CD4-positive, alpha-beta T cell (primary cell): ENCODE measurements at regions not wholly inside any gene's neighbourhood (a gene's known extent, or its start where the extent isn't known, plus 50 kb on each side); places are given as distances from the start of the nearest gene placed in this dataset.

Experiments used
- ATAC-seq: fragments of 200-7000 bp; cut with Tn5 transposase; one replicate; pipeline ENCODE4 v1.10.0; 2022; ENCODE audit warnings: mild to moderate bottlenecking; ENCODE audit not compliant: poor library complexity
- CTCF ChIA-PET: fragments of 350-600 bp; sonication (Branson Sonifier 250); formaldehyde crosslinking; loops from one replicate; lab custom pipeline; 2021; ENCODE audit warnings: antibody characterized with exemption, inconsistent platforms; lab: Charles Lee
- POLR2A ChIA-PET: fragments of 350-600 bp; sonication (Branson Sonifier 250); formaldehyde crosslinking; loops from one replicate; lab custom pipeline; 2021; ENCODE audit warnings: antibody characterized with exemption, inconsistent platforms; lab: Charles Lee
- DNase-seq, 14 experiments: peaks; one replicate each; pipeline ENCODE4 v3.0.0-alpha.2; 2013 to 2020; ENCODE audit warnings: mixed read lengths in 2 of 14
- H3K27ac ChIP-seq, 2 donors: one replicate each; pipeline versions ENCODE4 v1.5.1 to v1.7.0; 2013; ENCODE audit warnings: low read length in 2 of 2, low read depth in 1 of 2, mild to moderate bottlenecking in 1 of 2
- H3K27me3 ChIP-seq, 2 experiments: 1 replicate in 1 of 2; 2 replicates in 1 of 2; pipeline versions ENCODE4 v1.6.1 to v1.7.0; 2013; ENCODE audit warnings: low read length in 2 of 2, control low read depth in 1 of 2, mild to moderate bottlenecking in 1 of 2, moderate library complexity in 1 of 2; ENCODE audit not compliant: insufficient read depth in 2 of 2, control insufficient read depth in 1 of 2
- H3K36me3 ChIP-seq: one replicate; pipeline ENCODE4 v1.6.1; 2013; ENCODE audit warnings: low read length, control low read depth; ENCODE audit not compliant: insufficient read depth
- H3K4me1 ChIP-seq: one replicate; pipeline ENCODE4 v1.6.1; 2013; ENCODE audit warnings: low read length, control low read depth; ENCODE audit not compliant: insufficient read depth
- H3K4me3 ChIP-seq: one replicate; pipeline ENCODE4 v1.5.1; 2013; ENCODE audit warnings: mild to moderate bottlenecking, low read length, moderate library complexity
- H3K9me3 ChIP-seq, 2 experiments: 1 replicate in 1 of 2; 2 replicates in 1 of 2; pipeline versions ENCODE4 v1.6.1 to v1.7.0; 2013; ENCODE audit warnings: low read length in 2 of 2, mild to moderate bottlenecking in 2 of 2, control low read depth in 1 of 2, moderate library complexity in 1 of 2; ENCODE audit not compliant: control insufficient read depth in 1 of 2, insufficient read depth in 1 of 2
- H3K27ac Mint-ChIP-seq: one replicate; pipeline ENCODE4 v1.8.0; 2020; ENCODE audit warnings: mixed read lengths
- H3K27me3 Mint-ChIP-seq: one replicate; pipeline ENCODE4 v1.8.0; 2021; ENCODE audit warnings: mixed read lengths
- H3K36me3 Mint-ChIP-seq: one replicate; pipeline ENCODE4 v1.8.0; 2021; ENCODE audit warnings: low read depth, mixed read lengths
- H3K4me1 Mint-ChIP-seq: one replicate; pipeline ENCODE4 v1.8.0; 2021; ENCODE audit warnings: low read depth, mixed read lengths
- H3K4me3 Mint-ChIP-seq: one replicate; pipeline ENCODE4 v1.8.0; 2020; ENCODE audit warnings: mild to moderate bottlenecking, mixed read lengths
- H3K9me3 Mint-ChIP-seq: one replicate; pipeline ENCODE4 v1.8.0; 2020; ENCODE audit warnings: mixed read lengths
- intact Hi-C, 2 experiments: fragments of 100-400 bp; cut with DNase I in 1 of 2; cut with micrococcal nuclease in 1 of 2; formaldehyde crosslinking; loops; one replicate each; pipeline versions ENCODE4 v1.15.1 to v1.9.0; 2023 to 2025; cut with DNase I, micrococcal nuclease
- TF ChIP-seq, protein P1 (sequence below): fragments of 200-600 bp; IDR thresholded peaks from one replicate; pipeline ENCODE4 v1.8.0; 2022; ENCODE audit warnings: antibody characterized with exemption, mild to moderate bottlenecking

DNA sequence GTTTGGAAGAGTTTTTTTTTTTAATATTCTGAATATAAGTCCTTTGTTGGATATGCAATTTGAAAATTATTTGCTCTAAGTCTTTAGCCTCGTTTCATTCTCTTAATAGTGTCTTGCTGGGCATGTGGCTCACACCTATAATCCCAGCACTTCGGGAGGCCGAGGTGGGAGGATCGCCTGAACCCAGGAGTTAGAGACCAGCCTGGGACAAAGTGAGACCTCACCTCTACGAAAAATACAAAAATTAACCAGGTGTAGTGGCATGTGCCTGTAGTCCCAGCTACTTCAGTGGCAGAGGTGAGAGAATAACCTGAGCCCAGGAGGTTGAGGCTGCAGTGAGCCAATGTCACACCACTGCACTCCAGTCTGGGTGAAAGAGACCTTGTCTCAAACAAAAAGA, 87.3 kb upstream of the UBAC2 start:
- Histone ChIP-seq H3K9me3 (no peaks in the 10 kb centered on the region), H3K27me3 (no peaks in the 10 kb centered on the region), H3K36me3 (no peaks in the 10 kb centered on the region), H3K27ac (no peak overlapping the region), H3K4me3 (no peak overlapping the region), H3K4me1 (no peaks in the 10 kb centered on the region)
- TF ChIP-seq, protein P1, sequence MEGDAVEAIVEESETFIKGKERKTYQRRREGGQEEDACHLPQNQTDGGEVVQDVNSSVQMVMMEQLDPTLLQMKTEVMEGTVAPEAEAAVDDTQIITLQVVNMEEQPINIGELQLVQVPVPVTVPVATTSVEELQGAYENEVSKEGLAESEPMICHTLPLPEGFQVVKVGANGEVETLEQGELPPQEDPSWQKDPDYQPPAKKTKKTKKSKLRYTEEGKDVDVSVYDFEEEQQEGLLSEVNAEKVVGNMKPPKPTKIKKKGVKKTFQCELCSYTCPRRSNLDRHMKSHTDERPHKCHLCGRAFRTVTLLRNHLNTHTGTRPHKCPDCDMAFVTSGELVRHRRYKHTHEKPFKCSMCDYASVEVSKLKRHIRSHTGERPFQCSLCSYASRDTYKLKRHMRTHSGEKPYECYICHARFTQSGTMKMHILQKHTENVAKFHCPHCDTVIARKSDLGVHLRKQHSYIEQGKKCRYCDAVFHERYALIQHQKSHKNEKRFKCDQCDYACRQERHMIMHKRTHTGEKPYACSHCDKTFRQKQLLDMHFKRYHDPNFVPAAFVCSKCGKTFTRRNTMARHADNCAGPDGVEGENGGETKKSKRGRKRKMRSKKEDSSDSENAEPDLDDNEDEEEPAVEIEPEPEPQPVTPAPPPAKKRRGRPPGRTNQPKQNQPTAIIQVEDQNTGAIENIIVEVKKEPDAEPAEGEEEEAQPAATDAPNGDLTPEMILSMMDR: no peak
- H3K27ac Mint-ChIP-seq: no peak overlapping the region
- no peak overlapping the region for H3K4me3 Mint-ChIP-seq
- DNase-seq: no peak
- no peaks in the 10 kb centered on the region for H3K36me3 Mint-ChIP-seq
- H3K9me3 Mint-ChIP-seq: no peaks in the 10 kb centered on the region
- POLR2A ChIA-PET: no interaction called here
- H3K27me3 Mint-ChIP-seq: no peaks in the 10 kb centered on the region
- H3K4me1 Mint-ChIP-seq: no peaks in the 10 kb centered on the region
- CTCF ChIA-PET: no interaction called here
- ATAC-seq: no peak
- intact Hi-C loops: no loop called here

DNA sequence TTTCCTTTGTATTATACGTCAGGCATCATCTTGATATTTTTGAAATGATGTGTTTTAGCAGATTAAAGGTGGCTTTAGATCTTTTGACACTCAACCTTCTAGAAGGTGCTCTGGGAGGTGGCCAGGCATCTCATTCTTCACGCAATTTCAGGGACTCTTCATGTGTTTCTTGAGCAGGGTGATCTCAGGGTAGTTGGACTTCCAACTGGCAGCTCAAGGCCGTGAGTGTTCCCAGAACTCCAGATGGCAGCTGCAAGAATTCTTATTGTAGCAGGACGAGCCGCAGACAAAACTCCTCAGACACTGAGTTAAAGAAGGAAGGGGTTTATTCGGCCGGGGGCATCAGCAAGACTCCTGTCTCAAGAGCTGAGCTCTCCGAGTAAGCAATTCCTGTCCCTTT, 82.5 kb upstream of the UBAC2 start:
- intact Hi-C loops: no loop called here
- Histone ChIP-seq H3K4me1 (no peaks in the 10 kb centered on the region), H3K27me3 (no peaks in the 10 kb centered on the region), H3K9me3 (no peaks in the 10 kb centered on the region), H3K27ac (no peak overlapping the region), H3K36me3 (no peaks in the 10 kb centered on the region), H3K4me3 (no peak overlapping the region)
- TF ChIP-seq, protein P1: no peak
- peaks cover 3% of the 10 kb centered on the region for H3K9me3 Mint-ChIP-seq
- ChIA-PET POLR2A (no interaction called here), CTCF (no interaction called here)
- no peak overlapping the region for H3K4me3 Mint-ChIP-seq
- H3K4me1 Mint-ChIP-seq: peaks cover 11% of the 10 kb centered on the region
- no peaks in the 10 kb centered on the region for H3K36me3 Mint-ChIP-seq
- H3K27ac Mint-ChIP-seq: no peak overlapping the region
- ATAC-seq (no peak), DNase-seq (no peak)
- no peaks in the 10 kb centered on the region for H3K27me3 Mint-ChIP-seq

DNA sequence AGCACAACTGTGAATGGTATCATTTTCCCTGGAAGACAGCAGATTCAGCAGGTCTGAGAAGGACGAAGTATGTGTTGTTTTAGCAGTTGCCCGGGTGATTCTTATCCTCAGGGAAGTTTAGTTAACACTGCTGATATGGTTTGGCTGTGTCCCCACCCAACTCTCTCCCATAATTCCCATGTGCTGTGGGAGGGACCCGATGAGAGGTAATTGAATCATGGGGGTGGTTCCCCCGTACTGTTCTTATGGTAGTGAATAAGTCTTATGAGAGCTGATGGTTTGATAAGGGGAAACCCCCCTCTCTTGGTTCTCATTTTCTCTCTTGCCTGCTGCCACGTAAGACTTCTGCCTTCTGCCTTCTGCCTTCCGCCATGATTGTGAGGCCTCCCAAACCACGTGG, 81.0 kb upstream of the UBAC2 start:
- intact Hi-C loops: no loop called here
- no peak overlapping the region for H3K27ac Mint-ChIP-seq
- H3K9me3 ChIP-seq: no peaks in the 10 kb centered on the region
- H3K9me3 Mint-ChIP-seq: peaks cover 3% of the 10 kb centered on the region
- H3K4me1 ChIP-seq: peaks cover 3% of the 10 kb centered on the region
- H3K4me1 Mint-ChIP-seq: peaks cover 16% of the 10 kb centered on the region
- no peak overlapping the region for H3K27ac ChIP-seq
- H3K27me3 Mint-ChIP-seq: no peaks in the 10 kb centered on the region
- H3K4me3 Mint-ChIP-seq: no peak overlapping the region
- TF ChIP-seq, protein P1: no peak
- H3K36me3 Mint-ChIP-seq: no peaks in the 10 kb centered on the region
- POLR2A ChIA-PET: no interaction called here
- no peaks in the 10 kb centered on the region for H3K36me3 ChIP-seq
- no peak overlapping the region for H3K4me3 ChIP-seq
- no peaks in the 10 kb centered on the region for H3K27me3 ChIP-seq
- CTCF ChIA-PET: no interaction called here
- ATAC-seq: peak; percentile 29
- DNase-seq: peak in 2 of 14 experiments; percentile 46 to 72
